Adrenal gland (tissue), 9 donors: ENCODE measurements at regions not wholly inside any gene's neighbourhood (a gene's known extent, or its start where the extent isn't known, plus 50 kb on each side); places are given as distances from the start of the nearest gene placed in this dataset.
"Not testable (repeated sequence)": the region's sequence is repeated elsewhere in the genome, so short reads cannot be mapped to it uniquely, and the experiment has no call there.

ENCODE experiments used
- DNase-seq, 7 donors: peaks; one replicate each; pipeline ENCODE4 v3.0.0-alpha.2; 2019 to 2020
- H3K27ac ChIP-seq, 5 donors: fragments of 200-600 bp; sonication (generic) in 4 of 5; 1 replicate in 3 of 5; 2 replicates in 2 of 5; pipeline versions ENCODE4 v1.5.1 to v1.8.0; 2016 to 2020; ENCODE audit warnings: mild to moderate bottlenecking in 1 of 5
- H3K27me3 ChIP-seq: fragments of 200-600 bp; 2 replicates; pipeline ENCODE4 v1.8.0; 2021
- H3K36me3 ChIP-seq, 2 donors: fragments of 200-600 bp; replicated peaks in 1 of 2; 1 replicate in 1 of 2; 2 replicates in 1 of 2; pipeline versions ENCODE4 v1.5.1 to v1.8.0; 2018 to 2022
- H3K4me1 ChIP-seq, 2 donors: fragments of 200-600 bp; replicated peaks in 1 of 2; 1 replicate in 1 of 2; 2 replicates in 1 of 2; pipeline versions ENCODE4 v1.5.1 to v1.8.0; 2018 to 2021
- H3K4me3 ChIP-seq, 4 donors: fragments of 200-600 bp; sonication (generic) in 3 of 4; one replicate each; pipeline ENCODE4 v1.5.1; 2016 to 2018
- H3K9me3 ChIP-seq, 3 donors: fragments of 200-600 bp; sonication (generic) in 1 of 3; replicated peaks in 1 of 3; 1 replicate in 2 of 3; 2 replicates in 1 of 3; pipeline versions ENCODE4 v1.5.1 to v1.8.0; 2016 to 2021
- CTCF ChIP-seq, 6 experiments: fragments of 450-650 bp in 4 of 6; fragments of 200-600 bp in 2 of 6; sonication (generic) in 1 of 6; IDR thresholded peaks; 1 replicate in 5 of 6; 2 replicates in 1 of 6; pipeline versions ENCODE4 v1.5.1 to v1.8.0; 2016 to 2021; ENCODE audit warnings: antibody characterized with exemption in 6 of 6, mild to moderate bottlenecking in 2 of 6, moderate library complexity in 1 of 6
- POLR2A ChIP-seq, 2 donors: fragments of 450-650 bp; IDR thresholded peaks; one replicate each; pipeline ENCODE4 v1.6.1; 2017; ENCODE audit warnings: antibody characterized with exemption in 2 of 2, mild to moderate bottlenecking in 2 of 2, moderate library complexity in 1 of 2
- WGBS, 4 donors: extraction: QIAGEN DNeasy Blood & Tissue Kit in 2 of 4; methylation state at CpG; one replicate each; pipeline versions ENCODE4 v1.1.5 to v1.1.7; 2013 to 2017; 5-methylcytosine and 5-hydroxymethylcytosine counted together
- intact Hi-C, 2 donors: fragments of 100-400 bp; cut with DNase I; formaldehyde crosslinking; loops; one replicate each; pipeline versions ENCODE4 v1.14.1 to v1.15.0; 2022 to 2023
- donor health status: healthy with polysubstance abuse.
- donor health status: Bipolar disorder and iron deficiency.
- donor health status: DM: yes; HTN: yes; CAD: no.
- donor health status: DM: no; HTN: no; CAD: no.
- donor health status: DM: no; HTN: no; CAD: no.

- no peaks in the 10 kb centered on the region for H3K9me3 ChIP-seq
- H3K4me1 ChIP-seq, result no peaks in the 10 kb centered on the region
- intact Hi-C loops, result no loop called here
- WGBS, 4 donors, result 51 to 57% (median 54%) methylated on average over 3 of the region's 3 CpGs
- no peaks in the 10 kb centered on the region for H3K27me3 ChIP-seq
- no peak overlapping the region for H3K27ac ChIP-seq
- H3K4me3 ChIP-seq, result no peak overlapping the region
- TF ChIP-seq POLR2A (IDR thresholded peaks at IDR 0.05), result no peak
- TF ChIP-seq CTCF (IDR thresholded peaks at IDR 0.05), result no peak
- H3K36me3 ChIP-seq, result no peaks in the 10 kb centered on the region
- DNase-seq, result no peak
Observed at GRCh38 chr4:157701695-157701994, 471.2 kb downstream of the GASK1B start.

DNA sequence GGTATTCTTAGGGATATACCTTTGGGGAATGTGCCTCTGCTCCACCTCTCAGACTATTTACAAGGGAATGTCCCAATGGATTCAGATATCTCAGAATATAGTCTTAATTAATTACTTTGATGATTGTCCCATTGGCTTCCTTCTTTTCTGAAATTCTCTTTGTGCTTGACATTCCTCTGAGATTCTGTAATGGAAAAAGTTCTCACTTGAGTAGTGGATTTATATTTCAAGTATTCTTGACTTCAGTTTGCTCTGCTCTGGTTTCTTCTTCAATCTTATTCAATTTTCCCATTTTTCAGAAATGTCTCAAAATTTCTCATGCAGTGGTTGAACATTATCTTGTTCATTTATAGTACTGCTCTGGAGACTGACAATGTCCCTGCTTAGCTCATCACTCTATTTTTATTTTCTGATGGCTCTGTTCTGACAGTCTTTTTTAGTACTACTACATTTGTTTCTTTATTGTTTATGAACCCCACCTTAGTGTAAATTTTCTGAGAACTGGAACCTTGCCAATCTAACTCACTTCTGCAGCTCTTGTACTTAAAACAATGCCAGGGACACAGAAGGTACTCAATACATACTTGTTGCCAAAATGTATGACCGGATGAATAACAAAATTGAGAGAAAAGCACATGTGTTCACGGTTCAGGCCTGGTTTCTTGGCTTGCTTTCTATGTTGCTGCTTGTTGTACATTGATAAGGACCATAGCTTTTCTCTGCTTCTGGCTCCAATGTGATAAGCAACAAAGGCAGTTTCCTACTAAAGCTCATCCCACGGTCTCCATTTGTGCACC, 471.7 kb downstream of the GASK1B start:
- no peaks in the 10 kb centered on the region for H3K4me1 ChIP-seq
- no peaks in the 10 kb centered on the region for H3K27me3 ChIP-seq
- TF ChIP-seq CTCF (IDR thresholded peaks at IDR 0.05), result no peak
- no peak for TF ChIP-seq POLR2A (IDR thresholded peaks at IDR 0.05)
- H3K4me3 ChIP-seq, result no peak overlapping the region
- no peaks in the 10 kb centered on the region for H3K36me3 ChIP-seq
- 62 to 75% (median 70%) methylated on average over 3 of the region's 3 CpGs for WGBS, 4 donors
- intact Hi-C loops, result no loop called here
- no peak overlapping the region for H3K27ac ChIP-seq
- H3K9me3 ChIP-seq, result no peaks in the 10 kb centered on the region
- no peak for DNase-seq

DNA sequence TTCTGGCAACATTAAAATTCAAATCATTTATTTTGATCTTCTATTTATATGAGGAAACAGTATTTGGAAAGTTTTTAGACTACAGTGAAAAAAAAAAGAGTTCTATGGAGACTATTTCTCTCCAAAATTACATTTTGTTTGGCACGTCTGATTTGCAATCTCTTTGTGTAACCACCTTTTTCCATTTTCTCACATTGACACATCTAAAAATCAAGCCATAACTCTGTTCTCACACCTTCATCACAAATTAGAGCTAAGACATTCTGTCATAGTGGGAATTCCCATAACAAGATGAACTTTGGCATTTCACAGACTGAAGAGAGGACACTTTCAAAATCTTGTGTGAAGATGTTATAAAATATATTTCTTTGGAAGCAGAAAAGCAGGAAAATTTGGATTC, 468.9 kb downstream of the GRIA2 start:
- Histone ChIP-seq H3K36me3 (no peaks in the 10 kb centered on the region), H3K9me3 (no peaks in the 10 kb centered on the region), H3K27ac (no peak overlapping the region), H3K27me3 (no peaks in the 10 kb centered on the region), H3K4me3 (no peak overlapping the region), H3K4me1 (no peaks in the 10 kb centered on the region)
- no peak for DNase-seq
- TF ChIP-seq POLR2A (IDR thresholded peaks at IDR 0.05), result no peak
- TF ChIP-seq CTCF (IDR thresholded peaks at IDR 0.05), result no peak
- intact Hi-C loops, result no loop called here
- 65 to 75% (median 74%) methylated on average over 1 of the region's 1 CpG for WGBS, 4 donors

GRCh38 chr4:157687971-157688370, 467.4 kb downstream of the GRIA2 start:
- no peaks in the 10 kb centered on the region for H3K36me3 ChIP-seq
- H3K27me3 ChIP-seq, result no peaks in the 10 kb centered on the region
- intact Hi-C loops, result no loop called here
- TF ChIP-seq CTCF (IDR thresholded peaks at IDR 0.05), result no peak
- TF ChIP-seq POLR2A (IDR thresholded peaks at IDR 0.05), result no peak
- H3K4me3 ChIP-seq, result no peak overlapping the region
- no peak for DNase-seq
- H3K9me3 ChIP-seq, result no peaks in the 10 kb centered on the region
- H3K4me1 ChIP-seq, result no peaks in the 10 kb centered on the region
- H3K27ac ChIP-seq, result no peak overlapping the region
- 80 to 93% (median 88%) methylated on average over 1 of the region's 1 CpG for WGBS, 4 donors

- H3K36me3 ChIP-seq, H3K4me1 ChIP-seq, H3K9me3 ChIP-seq, intact Hi-C loops, H3K27me3 ChIP-seq, H3K4me3 ChIP-seq, DNase-seq, H3K27ac ChIP-seq: not testable (repeated sequence)
Observed at GRCh38 chr4:157679326-157679725, 458.8 kb downstream of the GRIA2 start.
